Esophagus muscularis mucosa (tissue), 4 donors: ENCODE measurements at regions not wholly inside any gene's neighbourhood (a gene's known extent, or its start where the extent isn't known, plus 50 kb on each side); places are given as distances from the start of the nearest gene placed in this dataset.

ENCODE experiments used
- CTCF ChIP-seq, 3 experiments: fragments of 200-600 bp in 2 of 3; fragments of 450-650 bp in 1 of 3; sonication (generic) in 2 of 3; IDR thresholded peaks; one replicate each; pipeline ENCODE4 v1.5.1; 2017 to 2019; ENCODE audit warnings: antibody characterized with exemption in 3 of 3, mild to moderate bottlenecking in 2 of 3, moderate library complexity in 1 of 3
- EP300 ChIP-seq: sonication (generic); formaldehyde crosslinking; IDR thresholded peaks from one replicate; pipeline ENCODE4 v1.6.1; 2017; ENCODE audit warnings: antibody characterized with exemption
- POLR2A ChIP-seq: fragments of 450-650 bp; IDR thresholded peaks from one replicate; pipeline ENCODE4 v1.6.1; 2017; ENCODE audit warnings: antibody characterized with exemption, moderate library complexity, mild to moderate bottlenecking, low read depth
- POLR2AphosphoS5 ChIP-seq, 2 donors: sonication (generic); formaldehyde crosslinking; IDR thresholded peaks; one replicate each; pipeline ENCODE4 v1.6.1; 2017; ENCODE audit warnings: antibody characterized with exemption in 2 of 2

DNA sequence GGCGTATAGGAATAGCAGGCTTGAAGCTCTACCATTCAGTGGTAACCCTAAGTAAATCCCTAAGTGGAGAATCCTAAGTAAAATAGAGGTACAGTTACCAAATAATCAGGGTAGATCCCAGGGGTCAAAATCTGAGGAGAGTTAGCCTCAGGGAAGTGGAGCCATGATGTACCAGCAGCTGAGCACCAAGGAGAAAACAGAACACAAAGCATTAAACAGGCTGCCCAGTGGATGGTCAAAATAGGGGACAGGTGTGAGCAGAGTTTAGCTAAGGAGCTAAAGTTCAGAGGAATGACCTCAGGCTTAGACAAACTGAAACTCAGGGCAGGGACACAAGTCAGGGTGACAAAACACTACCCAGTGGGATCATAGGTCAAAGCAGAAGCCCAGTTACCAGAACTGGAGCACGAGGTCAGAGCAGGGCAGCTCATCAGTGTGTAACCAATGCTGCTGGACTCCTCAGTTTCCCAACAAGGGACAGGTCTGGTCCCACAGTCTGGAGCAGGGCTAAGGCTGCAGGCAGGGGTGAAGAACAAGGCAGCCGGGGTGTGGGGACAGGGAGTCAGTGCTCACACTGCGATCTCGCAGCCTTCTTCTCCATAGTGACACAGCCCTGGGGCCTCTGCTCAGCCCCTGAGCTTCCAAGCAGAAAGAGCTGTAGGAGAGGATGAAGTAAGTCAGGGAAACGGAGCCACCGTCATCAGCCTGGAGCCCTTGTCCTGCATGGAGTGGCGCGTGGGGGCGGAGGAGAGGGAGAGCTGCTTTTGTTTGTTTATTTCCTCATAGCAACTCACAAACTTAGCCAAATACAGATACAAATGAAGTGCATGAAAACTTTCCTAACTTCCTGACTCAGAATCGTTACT is 264.0 kb downstream of the MREG start:
- TF ChIP-seq POLR2A (no peak), CTCF (IDR thresholded peaks at IDR 0.05) (no peak), POLR2AphosphoS5 (IDR thresholded peaks at IDR 0.05) (no peak), EP300 (no peak)
